PC-9 (cell line): ENCODE measurements at regions not wholly inside any gene's neighbourhood (a gene's known extent, or its start where the extent isn't known, plus 50 kb on each side); places are given as distances from the start of the nearest gene placed in this dataset.

Experiments
- BruUV-seq: library from RNA; stranded (reverse); fragments of 400-500 nt; replicated peaks from 2 replicates; lab custom pipeline; 2021; lab: Mats Ljungman, UMichigan
- CTCF ChIA-PET: fragments of 300-600 bp; sonication (Branson Sonifier 250); formaldehyde crosslinking; loops from one replicate; lab custom pipeline; 2022; ENCODE audit warnings: antibody characterized with exemption; lab: Charles Lee
- POLR2A ChIA-PET: fragments of 300-600 bp; sonication (Branson Sonifier 250); formaldehyde crosslinking; loops from one replicate; lab custom pipeline; 2022; ENCODE audit warnings: antibody characterized with exemption; ENCODE audit not compliant: unreplicated experiment; lab: Charles Lee
- DNase-seq, 2 experiments: peaks; one replicate each; pipeline versions ENCODE4 v3.0.0 to v3.0.0-alpha.2; 2015 to 2022; ENCODE audit warnings: mixed read lengths in 1 of 2
- H2AFZ ChIP-seq: fragments of 200-600 bp; sonication (generic); 2 replicates; pipeline ENCODE4 v1.8.1; 2017; ENCODE audit warnings: antibody characterized with exemption
- H3F3A ChIP-seq: fragments of 200-600 bp; sonication (generic); 2 replicates; pipeline ENCODE4 v1.8.1; 2017; ENCODE audit warnings: antibody characterized with exemption, mild to moderate bottlenecking, low read depth; ENCODE audit not compliant: insufficient read depth
- H3K27ac ChIP-seq: fragments of 200-600 bp; sonication (generic); 2 replicates; pipeline ENCODE4 v1.6.1; 2016; ENCODE audit warnings: mixed run types
- H3K27me3 ChIP-seq: fragments of 200-600 bp; sonication (generic); 2 replicates; pipeline ENCODE4 v1.6.1; 2016; ENCODE audit warnings: low read depth, mixed run types; ENCODE audit not compliant: insufficient read depth
- H3K36me3 ChIP-seq: fragments of 200-600 bp; sonication (generic); 2 replicates; pipeline ENCODE4 v1.6.1; 2016; ENCODE audit warnings: low read depth, mixed run types
- H3K4me1 ChIP-seq: fragments of 200-600 bp; sonication (generic); replicated peaks from 2 replicates; pipeline ENCODE4 v1.6.1; 2016; ENCODE audit warnings: mixed run types; ENCODE audit not compliant: insufficient read depth
- H3K4me2 ChIP-seq: fragments of 200-600 bp; sonication (generic); 2 replicates; pipeline ENCODE4 v1.6.1; 2017; ENCODE audit warnings: mixed run types
- H3K4me3 ChIP-seq: fragments of 200-600 bp; sonication (generic); 2 replicates; pipeline ENCODE4 v1.6.1; 2016; ENCODE audit warnings: mixed run types
- H3K79me2 ChIP-seq: fragments of 200-600 bp; sonication (generic); 2 replicates; pipeline ENCODE4 v1.6.1; 2017; ENCODE audit warnings: low read depth, mixed run types
- H3K9me2 ChIP-seq: fragments of 200-600 bp; sonication (generic); 2 replicates; pipeline ENCODE4 v1.8.1; 2017; ENCODE audit warnings: mild to moderate bottlenecking; ENCODE audit not compliant: insufficient read depth
- H3K9me3 ChIP-seq: fragments of 200-600 bp; sonication (generic); 2 replicates; pipeline ENCODE4 v1.8.1; 2016; ENCODE audit warnings: low read depth; ENCODE audit not compliant: insufficient read depth
- H4K20me1 ChIP-seq: fragments of 200-600 bp; sonication (generic); 2 replicates; pipeline ENCODE4 v1.8.1; 2017; ENCODE audit not compliant: insufficient read depth
- CTCF ChIP-seq: fragments of 200-600 bp; sonication (generic); conservative IDR thresholded peaks from 2 replicates; pipeline ENCODE4 v1.6.1; 2017; ENCODE audit warnings: mixed run types, antibody characterized with exemption, mild to moderate bottlenecking, moderate library complexity
- EZH2 ChIP-seq: fragments of 200-600 bp; sonication (generic); IDR thresholded peaks from 2 replicates; pipeline ENCODE4 v1.8.0; 2017; ENCODE audit warnings: antibody characterized with exemption, low read depth
- intact Hi-C: fragments of 100-400 bp; cut with micrococcal nuclease; formaldehyde crosslinking; loops from one replicate; pipeline ENCODE4 v1.10.0; 2022; ENCODE audit not compliant: unreplicated experiment

GRCh38 chr19:31112158-31112557 is 237.1 kb downstream of the TSHZ3 start:
- POLR2A ChIA-PET, result no interaction called here
- no peak overlapping the region for H3K27ac ChIP-seq
- BruUV-seq, result no TSS peak

GRCh38 chr19:31111741-31112140 is 237.5 kb downstream of the TSHZ3 start:
- intact Hi-C loops, result no loop called here
- ChIA-PET POLR2A (no interaction called here), CTCF (no interaction called here)
- H3F3A ChIP-seq, result no peaks in the 10 kb centered on the region
- no peak overlapping the region for H3K27ac ChIP-seq
- no peaks in the 10 kb centered on the region for H3K36me3 ChIP-seq
- TF ChIP-seq CTCF, result no peak
- TF ChIP-seq EZH2, result no peak
- H2AFZ ChIP-seq, result no peak overlapping the region
- DNase-seq, result no peak
- H3K4me3 ChIP-seq, result no peak overlapping the region
- peaks cover 45% of the 10 kb centered on the region; the same call in 1 of the 2 replicates for H3K27me3 ChIP-seq
- H3K9me3 ChIP-seq, result no peaks in the 10 kb centered on the region
- H3K9me2 ChIP-seq, result no peaks in the 10 kb centered on the region
- no peak overlapping the region for H3K4me2 ChIP-seq
- H3K4me1 ChIP-seq, result no peaks in the 10 kb centered on the region
- no peaks in the 10 kb centered on the region for H3K79me2 ChIP-seq
- no TSS peak for BruUV-seq
- H4K20me1 ChIP-seq, result no peaks in the 10 kb centered on the region

More at GRCh38 chr19:31112158-31112557, 237.1 kb downstream of the TSHZ3 start:
- Histone ChIP-seq H3K79me2 (no peaks in the 10 kb centered on the region), H3K4me1 (no peaks in the 10 kb centered on the region), H3K9me2 (no peaks in the 10 kb centered on the region), H3K4me2 (no peak overlapping the region), H2AFZ (no peak overlapping the region), H3K36me3 (no peaks in the 10 kb centered on the region), H3F3A (no peaks in the 10 kb centered on the region), H4K20me1 (no peaks in the 10 kb centered on the region), H3K27me3 (peaks cover 42% of the 10 kb centered on the region; the same call in 1 of the 2 replicates), H3K9me3 (no peaks in the 10 kb centered on the region), H3K4me3 (no peak overlapping the region)
- CTCF ChIA-PET, result no interaction called here
- TF ChIP-seq CTCF, result no peak
- TF ChIP-seq EZH2, result no peak
- DNase-seq, result no peak
- intact Hi-C loops, result no loop called here

GRCh38 chr19:31110336-31110735 is 238.9 kb downstream of the TSHZ3 start:
- Histone ChIP-seq H3K9me2 (no peaks in the 10 kb centered on the region), H3K4me3 (no peak overlapping the region), H3K27me3 (peaks cover 58% of the 10 kb centered on the region), H2AFZ (no peak overlapping the region), H3K9me3 (no peaks in the 10 kb centered on the region), H4K20me1 (no peaks in the 10 kb centered on the region), H3F3A (no peaks in the 10 kb centered on the region), H3K27ac (no peak overlapping the region), H3K79me2 (no peaks in the 10 kb centered on the region), H3K36me3 (no peaks in the 10 kb centered on the region), H3K4me2 (no peak overlapping the region), H3K4me1 (no peaks in the 10 kb centered on the region)
- CTCF ChIA-PET, result no interaction called here
- TF ChIP-seq CTCF (no peak), EZH2 (no peak)
- no peak for DNase-seq
- POLR2A ChIA-PET, result no interaction called here
- intact Hi-C loops, result no loop called here
- BruUV-seq, result no TSS peak
